ENCODE measurements at regions not wholly inside any gene's neighbourhood (a gene's known extent, or its start where the extent isn't known, plus 50 kb on each side); places are given as distances from the start of the nearest gene placed in this dataset.
"Not testable (repeated sequence)": the region's sequence is repeated elsewhere in the genome, so short reads cannot be mapped to it uniquely, and the experiment has no call there.

- H3K23ac ChIP-seq (ENCODE audit: insufficient read length, low read depth, low read length) = no peak overlapping the region
- no peaks in the 10 kb centered on the region for H3K79me1 ChIP-seq (ENCODE audit: insufficient read depth, low read depth, low read length, poor library complexity, severe bottlenecking)
- no peaks in the 10 kb centered on the region for H3K23me2 ChIP-seq (ENCODE audit: insufficient read length, low read depth, low read length, poor library complexity, severe bottlenecking)
- no peaks in the 10 kb centered on the region for H4K20me1 ChIP-seq (ENCODE audit: control insufficient read depth, insufficient read depth, insufficient read length)
- no peaks in the 10 kb centered on the region for H3K27me3 ChIP-seq (ENCODE audit: insufficient read depth, low read length)
- H2BK5ac ChIP-seq (ENCODE audit: insufficient read length, low read length) = no peak overlapping the region
- no peaks in the 10 kb centered on the region for H3K9me3 ChIP-seq (ENCODE audit: control insufficient read depth, low read depth, low read length)
- H4K91ac ChIP-seq (ENCODE audit: insufficient read length, low read depth, low read length) = no peak overlapping the region
- Mint-ChIP-seq H3K9me3 (peaks cover 50 to 53% of the 10 kb centered on the region in 2 experiments), H3K4me1 (no peaks in the 10 kb centered on the region), H3K4me3 (no peak overlapping the region), H3K27ac (no peak overlapping the region), H3K27me3 (ENCODE audit: low read depth) (peaks cover 6% of the 10 kb centered on the region), H3K36me3 (ENCODE audit: insufficient read depth in 1 of 3, low read depth in 3 of 3) (peaks cover 12 to 33% (median 24%) of the 10 kb centered on the region in 3 experiments)
- H3K79me2 ChIP-seq (ENCODE audit: insufficient read depth, low read length) = no peaks in the 10 kb centered on the region
- no peak overlapping the region for H3K27ac ChIP-seq (ENCODE audit: insufficient read length, low read depth, low read length)
- H2AFZ ChIP-seq (ENCODE audit: low read length) = no peak overlapping the region
- no peak overlapping the region for H3K4ac ChIP-seq (ENCODE audit: low read depth, low read length)
- H2BK15ac ChIP-seq (ENCODE audit: low read depth, low read length) = no peak overlapping the region
- no peak overlapping the region for H4K5ac ChIP-seq (ENCODE audit: insufficient read length, low read depth, low read length)
- no peak overlapping the region for H3K56ac ChIP-seq (ENCODE audit: insufficient read length, low read depth, low read length)
- WGBS (ENCODE audit: extremely low coverage, insufficient read length, low lambda C conversion rate) = no CpG with 5 or more reads among the region's 3 CpGs
- H3K4me2 ChIP-seq (ENCODE audit: insufficient read depth, insufficient read length, low read length) = no peak overlapping the region
- no peak overlapping the region for H3K18ac ChIP-seq (ENCODE audit: insufficient read length, low read depth, low read length)
- H2BK20ac ChIP-seq (ENCODE audit: low read depth, low read length, poor library complexity, severe bottlenecking) = no peak overlapping the region
- no peak overlapping the region for H3K9ac ChIP-seq (ENCODE audit: extremely low read depth, insufficient read length, low read length)
- no peak overlapping the region for H4K8ac ChIP-seq (replicated peaks; ENCODE audit: insufficient read length, low read depth, low read length)
- no peak overlapping the region for H2AK5ac ChIP-seq (ENCODE audit: insufficient read length, low read length)
- H3K14ac ChIP-seq (ENCODE audit: insufficient read depth, low read length) = no peak overlapping the region
- no peak overlapping the region for H3T11ph ChIP-seq (ENCODE audit: low read length)
- DNase-seq = no peak
- H3K4me1 ChIP-seq (ENCODE audit: insufficient read depth, low read length) = no peaks in the 10 kb centered on the region
- no peak overlapping the region for H2BK120ac ChIP-seq (ENCODE audit: low read depth, low read length, poor library complexity, severe bottlenecking)
- TF ChIP-seq CTCF (conservative IDR thresholded peaks at IDR 0.05) = peak; percentile 34; the same call in 2 of the 3 replicates
- H2BK12ac ChIP-seq (ENCODE audit: insufficient read length, low read depth, low read length) = no peak overlapping the region
These were observed 96.2 kb upstream of the ALG10 start for GRCh38 chr12:33926095-33926494.

- H3K4me3 Mint-ChIP-seq; H3K9me3 ChIP-seq (ENCODE audit: control insufficient read depth, low read depth, low read length); H3K4ac ChIP-seq (ENCODE audit: low read depth, low read length); H3K27ac Mint-ChIP-seq; H3K14ac ChIP-seq (ENCODE audit: insufficient read depth, low read length); H3K27me3 Mint-ChIP-seq (ENCODE audit: low read depth); H3K4me2 ChIP-seq (ENCODE audit: insufficient read depth, insufficient read length, low read length); H3K27ac ChIP-seq (ENCODE audit: insufficient read length, low read depth, low read length); H3T11ph ChIP-seq (ENCODE audit: low read length); H3K23ac ChIP-seq (ENCODE audit: insufficient read length, low read depth, low read length); H3K56ac ChIP-seq (ENCODE audit: insufficient read length, low read depth, low read length); DNase-seq; H3K9ac ChIP-seq (ENCODE audit: extremely low read depth, insufficient read length, low read length); H2BK12ac ChIP-seq (ENCODE audit: insufficient read length, low read depth, low read length); H3K27me3 ChIP-seq (ENCODE audit: insufficient read depth, low read length); H2AFZ ChIP-seq (ENCODE audit: low read length); H2BK5ac ChIP-seq (ENCODE audit: insufficient read length, low read length); H4K5ac ChIP-seq (ENCODE audit: insufficient read length, low read depth, low read length); H3K4me1 Mint-ChIP-seq; H2AK5ac ChIP-seq (ENCODE audit: insufficient read length, low read length); H4K20me1 ChIP-seq (ENCODE audit: control insufficient read depth, insufficient read depth, insufficient read length); H2BK20ac ChIP-seq (ENCODE audit: low read depth, low read length, poor library complexity, severe bottlenecking); H3K79me1 ChIP-seq (ENCODE audit: insufficient read depth, low read depth, low read length, poor library complexity, severe bottlenecking); H3K18ac ChIP-seq (ENCODE audit: insufficient read length, low read depth, low read length); H3K36me3 Mint-ChIP-seq (ENCODE audit: insufficient read depth in 1 of 3, low read depth in 3 of 3); H3K79me2 ChIP-seq (ENCODE audit: insufficient read depth, low read length); H2BK120ac ChIP-seq (ENCODE audit: low read depth, low read length, poor library complexity, severe bottlenecking); H4K91ac ChIP-seq (ENCODE audit: insufficient read length, low read depth, low read length); H3K4me1 ChIP-seq (ENCODE audit: insufficient read depth, low read length); H3K23me2 ChIP-seq (ENCODE audit: insufficient read length, low read depth, low read length, poor library complexity, severe bottlenecking); H4K8ac ChIP-seq (replicated peaks; ENCODE audit: insufficient read length, low read depth, low read length); H2BK15ac ChIP-seq (ENCODE audit: low read depth, low read length): not testable (repeated sequence)
- WGBS (ENCODE audit: extremely low coverage, insufficient read length, low lambda C conversion rate) = no CpG with 5 or more reads among the region's 1 CpG
- H3K9me3 Mint-ChIP-seq = peaks cover 19% of the 10 kb centered on the region in 2 experiments
These were observed 84.6 kb upstream of the ALG10 start for GRCh38 chr12:33937669-33938068.

Measured in H9 (cell line).